PC-3 (cell line): ENCODE measurements at regions not wholly inside any gene's neighbourhood (a gene's known extent, or its start where the extent isn't known, plus 50 kb on each side); places are given as distances from the start of the nearest gene placed in this dataset.

Source experiments
- ATAC-seq: fragments of 200-7000 bp; cut with Tn5 transposase; 2 replicates; pipeline ENCODE4 v1.9.1; 2020; ENCODE audit warnings: mild to moderate bottlenecking, moderate library complexity
- BruUV-seq: library from RNA; stranded (reverse); fragments of 400-500 nt; replicated peaks from 2 replicates; lab custom pipeline; 2021; lab: Mats Ljungman, UMichigan
- CTCF ChIA-PET: fragments of 300-600 bp; sonication (Branson Sonifier 250); formaldehyde crosslinking; loops from one replicate; lab custom pipeline; 2022; ENCODE audit warnings: antibody characterized with exemption; lab: Charles Lee
- POLR2A ChIA-PET: fragments of 300-600 bp; sonication (Branson Sonifier 250); formaldehyde crosslinking; loops from one replicate; lab custom pipeline; 2022; ENCODE audit warnings: antibody characterized with exemption; ENCODE audit not compliant: unreplicated experiment; lab: Charles Lee
- DNase-seq: peaks from one replicate; pipeline ENCODE4 v3.0.0-alpha.2; 2015
- H2AFZ ChIP-seq: fragments of 300-600 bp; sonication (generic); 2 replicates; pipeline ENCODE4 v1.6.0; 2016; ENCODE audit warnings: antibody characterized with exemption, low read length
- H3F3A ChIP-seq: fragments of 300-600 bp; sonication (generic); one replicate; pipeline ENCODE4 v1.6.0; 2017; ENCODE audit warnings: antibody characterized with exemption, low read length, control low read depth, mild to moderate bottlenecking; ENCODE audit not compliant: unreplicated experiment
- H3K27ac ChIP-seq: fragments of 300-600 bp; sonication (generic); 2 replicates; pipeline ENCODE4 v1.5.1; 2016; ENCODE audit warnings: mild to moderate bottlenecking, low read length
- H3K27me3 ChIP-seq: fragments of 300-600 bp; sonication (generic); 2 replicates; pipeline ENCODE4 v1.6.1; 2016; ENCODE audit warnings: low read length, mixed read lengths
- H3K36me3 ChIP-seq: fragments of 300-600 bp; sonication (generic); 2 replicates; pipeline ENCODE4 v1.6.1; 2016; ENCODE audit warnings: low read depth, mixed run types, low read length, mixed read lengths
- H3K4me1 ChIP-seq: fragments of 300-600 bp; sonication (generic); 2 replicates; pipeline ENCODE4 v1.5.1; 2016; ENCODE audit warnings: low read length; ENCODE audit not compliant: insufficient read depth
- H3K4me2 ChIP-seq: fragments of 300-600 bp; sonication (generic); 2 replicates; pipeline ENCODE4 v1.6.0; 2016; ENCODE audit warnings: low read length
- H3K4me3 ChIP-seq: fragments of 300-600 bp; sonication (generic); 2 replicates; pipeline ENCODE4 v1.5.1; 2016; ENCODE audit warnings: mild to moderate bottlenecking, low read length, mixed read lengths
- H3K79me2 ChIP-seq: fragments of 300-600 bp; sonication (generic); 2 replicates; pipeline ENCODE4 v1.6.1; 2017; ENCODE audit warnings: low read length, mixed read lengths
- H3K9ac ChIP-seq: fragments of 300-600 bp; sonication (generic); 2 replicates; pipeline ENCODE4 v1.6.0; 2016; ENCODE audit warnings: mild to moderate bottlenecking, low read length
- H3K9me2 ChIP-seq: fragments of 300-600 bp; sonication (generic); replicated peaks from 2 replicates; pipeline ENCODE4 v1.6.1; 2016; ENCODE audit warnings: mixed run types, low read length, mixed read lengths
- H3K9me3 ChIP-seq: fragments of 300-600 bp; sonication (generic); 2 replicates; pipeline ENCODE4 v1.6.1; 2016; ENCODE audit warnings: low read length, mixed read lengths
- H4K20me1 ChIP-seq: fragments of 300-600 bp; sonication (generic); 2 replicates; pipeline ENCODE4 v1.6.1; 2016; ENCODE audit warnings: low read length, mixed read lengths
- EZH2 ChIP-seq: fragments of 300-600 bp; sonication (generic); IDR thresholded peaks from one replicate; pipeline ENCODE4 v1.6.1; 2017; ENCODE audit warnings: antibody characterized with exemption, mild to moderate bottlenecking, low read length; ENCODE audit not compliant: unreplicated experiment
- EZH2phosphoT487 ChIP-seq: fragments of 300-600 bp; sonication (generic); IDR thresholded peaks from 2 replicates; pipeline ENCODE4 v1.6.1; 2018; ENCODE audit warnings: mild to moderate bottlenecking, antibody characterized with exemption, low read length, borderline replicate concordance
- intact Hi-C: fragments of 100-400 bp; cut with micrococcal nuclease; formaldehyde crosslinking; loops from 2 replicates; pipeline ENCODE4 v1.9.0; 2023
- TF ChIP-seq, protein P1 (sequence below): fragments of 300-600 bp; sonication (generic); conservative IDR thresholded peaks from 2 replicates; pipeline ENCODE4 v1.5.1; 2017; ENCODE audit warnings: antibody characterized with exemption, low read depth, mild to moderate bottlenecking, low read length

GRCh38 chr1:202067188-202067974 lies 55.3 kb upstream of the GPR37L1 start:
- no peak overlapping the region for H3K4me3 ChIP-seq
- no TSS peak for BruUV-seq
- no peak overlapping the region for H2AFZ ChIP-seq
- ChIA-PET CTCF (no interaction called here), POLR2A (interaction anchor here (0.9 kb wide), 1 partner anchor 57 kb away, joined by 3 read pairs; the partner anchor contains the start of gene ELF3)
- H3K79me2 ChIP-seq = no peaks in the 10 kb centered on the region
- H3K27ac ChIP-seq = no peak overlapping the region
- no peak for ATAC-seq
- H3K4me1 ChIP-seq = peaks cover 18% of the 10 kb centered on the region; the same call in 1 of the 2 replicates
- intact Hi-C loops = no loop called here
- H3K27me3 ChIP-seq = no peaks in the 10 kb centered on the region
- no peaks in the 10 kb centered on the region for H3K9me3 ChIP-seq
- no peaks in the 10 kb centered on the region for H3K9me2 ChIP-seq
- no peaks in the 10 kb centered on the region for H3K36me3 ChIP-seq
- H3F3A ChIP-seq = no peaks in the 10 kb centered on the region
- no peak overlapping the region for H3K4me2 ChIP-seq
- H3K9ac ChIP-seq = no peak overlapping the region
- H4K20me1 ChIP-seq = no peaks in the 10 kb centered on the region
- TF ChIP-seq EZH2 (no peak), EZH2phosphoT487 (no peak)
- TF ChIP-seq, protein P1, sequence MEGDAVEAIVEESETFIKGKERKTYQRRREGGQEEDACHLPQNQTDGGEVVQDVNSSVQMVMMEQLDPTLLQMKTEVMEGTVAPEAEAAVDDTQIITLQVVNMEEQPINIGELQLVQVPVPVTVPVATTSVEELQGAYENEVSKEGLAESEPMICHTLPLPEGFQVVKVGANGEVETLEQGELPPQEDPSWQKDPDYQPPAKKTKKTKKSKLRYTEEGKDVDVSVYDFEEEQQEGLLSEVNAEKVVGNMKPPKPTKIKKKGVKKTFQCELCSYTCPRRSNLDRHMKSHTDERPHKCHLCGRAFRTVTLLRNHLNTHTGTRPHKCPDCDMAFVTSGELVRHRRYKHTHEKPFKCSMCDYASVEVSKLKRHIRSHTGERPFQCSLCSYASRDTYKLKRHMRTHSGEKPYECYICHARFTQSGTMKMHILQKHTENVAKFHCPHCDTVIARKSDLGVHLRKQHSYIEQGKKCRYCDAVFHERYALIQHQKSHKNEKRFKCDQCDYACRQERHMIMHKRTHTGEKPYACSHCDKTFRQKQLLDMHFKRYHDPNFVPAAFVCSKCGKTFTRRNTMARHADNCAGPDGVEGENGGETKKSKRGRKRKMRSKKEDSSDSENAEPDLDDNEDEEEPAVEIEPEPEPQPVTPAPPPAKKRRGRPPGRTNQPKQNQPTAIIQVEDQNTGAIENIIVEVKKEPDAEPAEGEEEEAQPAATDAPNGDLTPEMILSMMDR = no peak
- DNase-seq = no peak

- intact Hi-C loops = no loop called here
- ChIA-PET POLR2A (interaction anchor here (0.6 to 0.8 kb wide), 2 partner anchors 51 to 1161 kb away, joined by 3 to 10 read pairs; no protein-coding TSS in a partner anchor), CTCF (no interaction called here)
- ATAC-seq (no peak), DNase-seq (no peak)
- no peaks in the 10 kb centered on the region for H3K9me2 ChIP-seq
- H3K4me3 ChIP-seq = no peak overlapping the region
- no peak overlapping the region for H2AFZ ChIP-seq
- no peaks in the 10 kb centered on the region for H3F3A ChIP-seq
- H3K79me2 ChIP-seq = no peaks in the 10 kb centered on the region
- peaks cover 7% of the 10 kb centered on the region; the same call in 1 of the 2 replicates for H3K4me1 ChIP-seq
- no TSS peak for BruUV-seq
- H3K27ac ChIP-seq = no peak overlapping the region
- H3K4me2 ChIP-seq = no peak overlapping the region
- H3K27me3 ChIP-seq = no peaks in the 10 kb centered on the region
- no peaks in the 10 kb centered on the region for H4K20me1 ChIP-seq
- H3K9me3 ChIP-seq = no peaks in the 10 kb centered on the region
- H3K36me3 ChIP-seq = no peaks in the 10 kb centered on the region
- TF ChIP-seq, protein P1 = no peak
- TF ChIP-seq EZH2 (no peak), EZH2phosphoT487 (no peak)
- H3K9ac ChIP-seq = no peak overlapping the region
These were observed 54.1 kb upstream of the GPR37L1 start for GRCh38 chr1:202068596-202068995.

DNA sequence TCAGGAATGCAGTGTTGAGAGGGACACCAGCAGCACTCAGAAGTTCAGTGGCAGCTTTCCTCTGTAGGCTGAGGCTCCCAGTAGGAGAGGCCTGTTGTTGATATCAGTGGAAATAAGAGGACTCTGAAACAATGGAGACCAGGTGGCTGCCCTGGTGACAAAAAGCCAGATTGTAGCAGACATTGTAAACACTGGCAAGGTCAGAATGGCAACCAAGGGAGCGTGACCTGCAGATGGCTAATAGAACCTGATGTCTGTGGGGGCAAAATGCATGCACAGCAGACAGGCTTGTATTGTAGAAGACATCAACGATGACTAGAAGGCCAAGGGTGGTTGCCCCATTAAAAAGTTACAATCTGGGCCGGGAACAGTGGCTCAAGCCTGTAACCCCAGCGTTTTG lies 53.1 kb upstream of the GPR37L1 start:
- Histone ChIP-seq H3K27me3 (no peaks in the 10 kb centered on the region), H3K36me3 (no peaks in the 10 kb centered on the region), H3K9me3 (no peaks in the 10 kb centered on the region), H4K20me1 (no peaks in the 10 kb centered on the region), H3K9ac (no peak overlapping the region), H3K4me1 (no peaks in the 10 kb centered on the region), H2AFZ (no peak overlapping the region), H3K79me2 (no peaks in the 10 kb centered on the region), H3K4me3 (no peak overlapping the region), H3K27ac (no peak overlapping the region), H3F3A (no peaks in the 10 kb centered on the region), H3K4me2 (no peak overlapping the region), H3K9me2 (no peaks in the 10 kb centered on the region)
- ATAC-seq (no peak), DNase-seq (no peak)
- intact Hi-C loops = no loop called here
- CTCF ChIA-PET = no interaction called here
- POLR2A ChIA-PET = no interaction called here
- no peak for TF ChIP-seq EZH2phosphoT487
- no TSS peak for BruUV-seq
